ENCODE measurements at regions not wholly inside any gene's neighbourhood (a gene's known extent, or its start where the extent isn't known, plus 50 kb on each side); places are given as distances from the start of the nearest gene placed in this dataset.
"Not testable (repeated sequence)": the region's sequence is repeated elsewhere in the genome, so short reads cannot be mapped to it uniquely, and the experiment has no call there.

DNA sequence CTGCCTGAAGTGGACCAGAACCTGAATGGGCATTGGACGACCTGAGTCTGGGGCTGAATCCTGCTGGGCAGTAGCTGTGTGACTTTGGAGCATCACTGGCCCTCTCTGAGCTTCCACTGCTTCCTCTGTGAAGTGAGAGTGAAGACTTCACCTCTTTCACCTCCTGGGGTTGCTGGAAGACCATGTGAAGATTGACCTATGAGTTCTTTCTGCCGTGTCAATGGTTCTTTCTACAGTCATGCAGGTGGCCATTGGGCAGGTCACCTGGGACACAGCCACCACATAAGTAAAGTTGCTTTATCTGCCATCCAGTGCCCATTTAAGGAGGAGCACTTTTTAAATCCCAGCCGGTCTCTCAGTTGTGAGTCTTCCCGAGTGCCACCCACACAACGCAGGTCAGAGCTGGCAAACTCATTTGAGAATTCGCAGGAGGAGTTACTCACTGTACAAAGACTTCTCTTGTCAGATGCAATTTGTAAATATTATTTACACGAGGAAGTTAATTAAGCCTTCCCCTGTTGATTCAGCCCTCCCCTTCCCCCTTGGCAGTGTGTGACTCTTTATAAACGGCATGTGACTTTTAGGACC is 74.8 kb upstream of the TCL1B start:
- FAIRE-seq (no peak), DNase-seq (ENCODE audit: low read depth) (peak; percentile 5)
- TF ChIP-seq, protein P1, sequence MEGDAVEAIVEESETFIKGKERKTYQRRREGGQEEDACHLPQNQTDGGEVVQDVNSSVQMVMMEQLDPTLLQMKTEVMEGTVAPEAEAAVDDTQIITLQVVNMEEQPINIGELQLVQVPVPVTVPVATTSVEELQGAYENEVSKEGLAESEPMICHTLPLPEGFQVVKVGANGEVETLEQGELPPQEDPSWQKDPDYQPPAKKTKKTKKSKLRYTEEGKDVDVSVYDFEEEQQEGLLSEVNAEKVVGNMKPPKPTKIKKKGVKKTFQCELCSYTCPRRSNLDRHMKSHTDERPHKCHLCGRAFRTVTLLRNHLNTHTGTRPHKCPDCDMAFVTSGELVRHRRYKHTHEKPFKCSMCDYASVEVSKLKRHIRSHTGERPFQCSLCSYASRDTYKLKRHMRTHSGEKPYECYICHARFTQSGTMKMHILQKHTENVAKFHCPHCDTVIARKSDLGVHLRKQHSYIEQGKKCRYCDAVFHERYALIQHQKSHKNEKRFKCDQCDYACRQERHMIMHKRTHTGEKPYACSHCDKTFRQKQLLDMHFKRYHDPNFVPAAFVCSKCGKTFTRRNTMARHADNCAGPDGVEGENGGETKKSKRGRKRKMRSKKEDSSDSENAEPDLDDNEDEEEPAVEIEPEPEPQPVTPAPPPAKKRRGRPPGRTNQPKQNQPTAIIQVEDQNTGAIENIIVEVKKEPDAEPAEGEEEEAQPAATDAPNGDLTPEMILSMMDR (IDR thresholded peaks at IDR 0.05; ENCODE audit: insufficient read depth, low read length, severe bottlenecking): no peak
- H3K36me3 ChIP-seq (ENCODE audit: control insufficient read depth, insufficient read depth, low read length): no peaks in the 10 kb centered on the region
- H3K27me3 ChIP-seq (ENCODE audit: control insufficient read depth, insufficient read depth, low read length): no peaks in the 10 kb centered on the region
- H3K4me3 ChIP-seq (ENCODE audit: low read depth, low read length): no peak overlapping the region

DNA sequence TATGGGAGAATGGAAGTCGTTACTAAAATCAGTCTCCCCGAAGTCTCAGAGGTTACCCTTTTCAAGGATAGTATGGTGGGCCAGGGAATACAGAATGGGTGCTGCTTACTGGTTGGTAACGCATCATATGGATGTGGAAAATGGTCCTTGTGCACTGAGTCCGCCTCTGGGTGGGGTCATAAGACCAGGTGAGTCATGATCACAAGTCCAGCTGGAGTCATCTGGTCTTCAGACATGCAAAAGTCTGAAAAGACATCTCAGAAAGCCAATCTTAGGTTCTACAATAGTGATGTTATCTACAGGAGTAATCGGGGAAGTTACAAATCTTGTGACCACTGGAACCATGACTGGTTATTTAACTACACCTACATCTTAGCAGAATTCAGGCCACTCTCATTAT is 71.9 kb upstream of the TCL1B start:
- H3K27me3 ChIP-seq (ENCODE audit: control insufficient read depth, insufficient read depth, low read length): no peaks in the 10 kb centered on the region
- TF ChIP-seq, protein P1 (IDR thresholded peaks at IDR 0.05; ENCODE audit: insufficient read depth, low read length, severe bottlenecking): no peak
- H3K4me3 ChIP-seq (ENCODE audit: low read depth, low read length): no peak overlapping the region
- no peak for FAIRE-seq
- no peaks in the 10 kb centered on the region for H3K36me3 ChIP-seq (ENCODE audit: control insufficient read depth, insufficient read depth, low read length)
- peak; percentile 2 for DNase-seq (ENCODE audit: low read depth)

DNA sequence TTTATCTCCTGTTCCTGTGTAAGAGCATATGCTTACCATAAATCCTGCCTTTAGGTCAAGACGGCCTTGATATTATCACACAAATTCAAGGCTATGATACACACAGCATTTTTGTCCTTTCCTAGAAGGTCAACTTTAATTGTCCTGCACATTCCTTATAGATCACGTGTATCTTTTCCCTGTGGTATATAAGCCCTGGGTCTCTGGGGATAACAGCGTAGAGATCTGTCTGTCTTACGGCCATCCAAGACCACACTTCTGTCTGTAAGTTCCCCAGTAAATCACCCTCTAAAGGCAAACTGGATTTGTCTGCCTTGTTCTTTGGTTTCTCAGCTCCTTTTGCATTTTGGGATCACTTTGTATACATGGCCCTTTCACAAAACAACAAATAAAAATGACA is 69.5 kb upstream of the TCL1B start:
- H3K36me3 ChIP-seq (ENCODE audit: control insufficient read depth, insufficient read depth, low read length): no peaks in the 10 kb centered on the region
- no peaks in the 10 kb centered on the region for H3K27me3 ChIP-seq (ENCODE audit: control insufficient read depth, insufficient read depth, low read length)
- TF ChIP-seq, protein P1 (IDR thresholded peaks at IDR 0.05; ENCODE audit: insufficient read depth, low read length, severe bottlenecking): no peak
- FAIRE-seq (no peak), DNase-seq (ENCODE audit: low read depth) (no peak)
- H3K4me3 ChIP-seq (ENCODE audit: low read depth, low read length): no peak overlapping the region

DNA sequence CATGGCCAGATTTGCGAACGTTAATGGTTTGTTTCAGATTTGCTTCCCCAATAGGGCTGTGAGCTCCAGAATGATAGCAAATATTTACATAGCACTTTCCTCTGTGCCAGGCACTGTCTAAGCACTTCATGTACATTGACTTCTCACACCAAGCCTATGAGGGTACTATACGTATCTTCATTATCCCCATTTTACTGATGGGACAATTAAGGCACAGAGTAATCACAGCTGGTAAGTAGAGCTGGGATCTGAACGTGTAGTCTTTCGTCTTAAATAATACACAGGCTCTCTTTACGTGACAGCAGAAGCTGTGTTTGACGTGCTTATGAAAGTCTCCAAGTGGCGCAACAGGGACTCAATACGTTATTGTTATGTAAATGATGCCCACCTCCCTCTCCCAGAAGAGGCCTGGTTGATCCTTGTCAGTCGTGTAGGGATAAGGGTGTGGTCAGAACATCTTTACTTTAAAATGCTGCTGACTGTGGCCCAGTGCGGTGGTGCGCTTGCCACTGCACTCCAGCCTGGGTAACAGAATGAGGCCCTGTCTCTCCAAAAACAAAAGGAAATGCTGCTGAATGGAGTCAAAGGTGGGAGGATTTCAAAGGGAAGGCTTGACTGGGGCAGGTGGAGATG is 66.3 kb upstream of the TCL1B start:
- no peak for DNase-seq (ENCODE audit: low read depth)
- no peak for FAIRE-seq
- TF ChIP-seq, protein P1 (IDR thresholded peaks at IDR 0.05; ENCODE audit: insufficient read depth, low read length, severe bottlenecking): no peak

DNA sequence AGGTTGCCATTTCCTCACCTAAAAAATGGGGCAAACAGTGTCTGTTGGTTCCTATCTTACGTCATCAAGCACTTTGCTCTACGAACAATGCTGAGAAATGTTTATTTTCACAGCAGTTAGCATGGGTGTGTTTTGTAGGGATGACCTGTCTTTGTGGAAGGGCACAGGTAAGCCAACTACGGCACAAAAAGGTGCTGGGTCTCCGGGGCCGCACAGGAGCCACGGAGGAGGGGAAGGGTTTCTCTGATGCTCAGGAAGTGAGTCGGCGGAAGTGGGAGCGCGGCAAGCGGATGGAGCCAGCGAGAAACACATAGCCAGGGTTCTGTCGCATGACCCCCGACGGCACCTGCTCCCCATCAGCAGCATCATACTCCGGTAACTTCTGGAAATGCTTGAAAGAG is 65.6 kb upstream of the TCL1B start:
- no peaks in the 10 kb centered on the region for H3K36me3 ChIP-seq (ENCODE audit: control insufficient read depth, insufficient read depth, low read length)
- DNase-seq (ENCODE audit: low read depth) (no peak), FAIRE-seq (no peak)
- TF ChIP-seq, protein P1 (IDR thresholded peaks at IDR 0.05; ENCODE audit: insufficient read depth, low read length, severe bottlenecking): no peak
- no peaks in the 10 kb centered on the region for H3K27me3 ChIP-seq (ENCODE audit: control insufficient read depth, insufficient read depth, low read length)
- no peak overlapping the region for H3K4me3 ChIP-seq (ENCODE audit: low read depth, low read length)

More for the DNA sequence above, 66.3 kb upstream of the TCL1B start:
- no peaks in the 10 kb centered on the region for H3K27me3 ChIP-seq (ENCODE audit: control insufficient read depth, insufficient read depth, low read length)
- H3K4me3 ChIP-seq (ENCODE audit: low read depth, low read length): no peak overlapping the region
- no peaks in the 10 kb centered on the region for H3K36me3 ChIP-seq (ENCODE audit: control insufficient read depth, insufficient read depth, low read length)

DNA sequence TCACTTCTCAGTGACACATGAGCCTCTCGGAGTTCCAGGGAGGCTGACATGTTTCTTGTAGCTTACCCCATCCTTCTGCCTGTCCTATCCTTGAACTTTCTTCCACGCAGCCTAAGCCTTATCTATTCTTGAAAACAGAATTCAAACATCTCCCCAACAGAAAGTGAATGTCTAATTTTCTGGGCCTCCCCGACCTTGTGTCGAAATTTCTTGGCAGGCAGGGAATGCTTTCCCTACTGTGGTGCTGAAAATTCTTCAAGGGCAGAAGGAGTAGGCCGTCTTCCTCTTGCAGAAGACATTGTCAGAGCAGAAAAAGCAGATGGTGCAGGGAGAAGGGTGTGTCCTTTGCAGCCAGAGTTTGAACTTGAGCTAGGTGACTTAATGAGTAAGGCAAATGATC is 63.0 kb upstream of the TCL1B start:
- DNase-seq (ENCODE audit: low read depth) (no peak), FAIRE-seq (no peak)
- TF ChIP-seq, protein P1 (IDR thresholded peaks at IDR 0.05; ENCODE audit: insufficient read depth, low read length, severe bottlenecking): no peak
- Histone ChIP-seq H3K36me3 (ENCODE audit: control insufficient read depth, insufficient read depth, low read length) (no peaks in the 10 kb centered on the region), H3K4me3 (ENCODE audit: low read depth, low read length) (no peak overlapping the region), H3K27me3 (ENCODE audit: control insufficient read depth, insufficient read depth, low read length) (no peaks in the 10 kb centered on the region)

DNA sequence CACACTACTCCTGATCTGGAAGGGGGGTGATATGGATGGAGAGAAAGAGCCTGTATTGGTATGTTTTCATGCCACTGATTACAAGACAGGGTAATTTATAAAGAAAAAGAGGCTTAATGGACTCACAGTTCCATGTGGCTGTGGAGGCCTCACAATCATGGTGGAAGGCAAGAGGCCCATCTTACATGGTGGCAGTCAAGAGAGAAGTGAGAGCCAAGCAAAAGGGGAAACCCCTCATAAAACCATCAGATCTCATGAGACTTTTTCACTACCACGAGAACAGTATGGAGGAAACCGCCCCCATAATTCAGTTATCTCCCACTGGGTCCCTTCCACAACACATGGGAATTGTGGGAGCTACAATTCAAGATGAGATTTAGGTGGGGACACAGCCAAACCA is 60.5 kb upstream of the TCL1B start:
- not testable (repeated sequence) for FAIRE-seq

More for the DNA sequence above, 60.5 kb upstream of the TCL1B start:
- not testable (repeated sequence) for H3K4me3 ChIP-seq (ENCODE audit: low read depth, low read length); DNase-seq (ENCODE audit: low read depth); H3K36me3 ChIP-seq (ENCODE audit: control insufficient read depth, insufficient read depth, low read length); H3K27me3 ChIP-seq (ENCODE audit: control insufficient read depth, insufficient read depth, low read length)
